Fibroblast of villous mesenchyme (primary cell): ENCODE measurements at regions not wholly inside any gene's neighbourhood (a gene's known extent, or its start where the extent isn't known, plus 50 kb on each side); places are given as distances from the start of the nearest gene placed in this dataset.

Experiments
- DNase-seq: peaks from one replicate; pipeline ENCODE4 v3.0.0-alpha.2; 2010; ENCODE audit warnings: low read depth
- H3K4me3 ChIP-seq: 2 replicates; pipeline ENCODE4 v1.5.1; 2011; ENCODE audit warnings: low read depth, mild to moderate bottlenecking, low read length
- CTCF ChIP-seq: IDR thresholded peaks from 2 replicates; pipeline ENCODE4 v1.5.1; 2012; ENCODE audit warnings: low read depth, mild to moderate bottlenecking, low read length; ENCODE audit not compliant: insufficient read depth

- TF ChIP-seq CTCF: no peak
- peak; percentile 96 for DNase-seq
- peak overlapping the region; percentile 73 for H3K4me3 ChIP-seq
Observed at GRCh38 chr11:122179961-122180834, 64.2 kb upstream of the BLID start.

GRCh38 chr11:122178795-122179194, 62.8 kb upstream of the BLID start:
- no peak for TF ChIP-seq CTCF
- no peak for DNase-seq
- peak overlapping the region; percentile 73 for H3K4me3 ChIP-seq

GRCh38 chr11:122177238-122177637, 61.2 kb upstream of the BLID start:
- DNase-seq: no peak
- TF ChIP-seq CTCF: no peak
- H3K4me3 ChIP-seq: peak overlapping the region; percentile 73

GRCh38 chr11:122176651-122177050, 60.6 kb upstream of the BLID start:
- DNase-seq: no peak
- H3K4me3 ChIP-seq: no peak overlapping the region
- TF ChIP-seq CTCF: no peak

- no peak overlapping the region for H3K4me3 ChIP-seq
- DNase-seq: no peak
- no peak for TF ChIP-seq CTCF
Observed at GRCh38 chr11:122175306-122175705, 59.3 kb upstream of the BLID start.

- no peak for TF ChIP-seq CTCF
- DNase-seq: no peak
- H3K4me3 ChIP-seq: no peak overlapping the region
Observed at GRCh38 chr11:122173587-122173986, 57.6 kb upstream of the BLID start.

GRCh38 chr11:122173074-122173450, 57.0 kb upstream of the BLID start:
- no peak overlapping the region for H3K4me3 ChIP-seq
- DNase-seq: no peak
- no peak for TF ChIP-seq CTCF
